Lower lobe of right lung (tissue), 2 donors: ENCODE measurements at regions not wholly inside any gene's neighbourhood (a gene's known extent, or its start where the extent isn't known, plus 50 kb on each side); places are given as distances from the start of the nearest gene placed in this dataset.

Source experiments
- ATAC-seq, 2 donors: fragments of 200-7000 bp; cut with Tn5 transposase; one replicate each; pipeline ENCODE4 v1.9.1; 2020 to 2022; ENCODE audit warnings: mild to moderate bottlenecking in 2 of 2, moderate library complexity in 2 of 2
- DNase-seq: peaks from one replicate; pipeline ENCODE4 v3.0.0-alpha.2; 2020
- H3K27ac ChIP-seq: fragments of 200-600 bp; one replicate; pipeline ENCODE4 v1.8.0; 2022
- H3K27me3 ChIP-seq: fragments of 200-600 bp; one replicate; pipeline ENCODE4 v1.8.0; 2022; ENCODE audit warnings: low read depth
- H3K36me3 ChIP-seq: fragments of 200-600 bp; one replicate; pipeline ENCODE4 v1.8.0; 2022; ENCODE audit warnings: mild to moderate bottlenecking
- H3K4me1 ChIP-seq: fragments of 200-600 bp; one replicate; pipeline ENCODE4 v1.8.0; 2022
- H3K4me3 ChIP-seq: fragments of 200-600 bp; one replicate; pipeline ENCODE4 v1.8.0; 2022; ENCODE audit warnings: mild to moderate bottlenecking
- H3K9me3 ChIP-seq: fragments of 200-600 bp; one replicate; pipeline ENCODE4 v1.8.0; 2022
- intact Hi-C: fragments of 100-400 bp; cut with DNase I; formaldehyde crosslinking; loops from one replicate; pipeline ENCODE4 v1.11.0; 2022
- TF ChIP-seq, protein P1 (sequence below): fragments of 200-600 bp; IDR thresholded peaks from one replicate; pipeline ENCODE4 v1.8.0; 2022; ENCODE audit warnings: antibody characterized with exemption, mild to moderate bottlenecking
- donor health status: DM: no; HTN: yes; CAD: no; lungs with severe emphysema.

DNA sequence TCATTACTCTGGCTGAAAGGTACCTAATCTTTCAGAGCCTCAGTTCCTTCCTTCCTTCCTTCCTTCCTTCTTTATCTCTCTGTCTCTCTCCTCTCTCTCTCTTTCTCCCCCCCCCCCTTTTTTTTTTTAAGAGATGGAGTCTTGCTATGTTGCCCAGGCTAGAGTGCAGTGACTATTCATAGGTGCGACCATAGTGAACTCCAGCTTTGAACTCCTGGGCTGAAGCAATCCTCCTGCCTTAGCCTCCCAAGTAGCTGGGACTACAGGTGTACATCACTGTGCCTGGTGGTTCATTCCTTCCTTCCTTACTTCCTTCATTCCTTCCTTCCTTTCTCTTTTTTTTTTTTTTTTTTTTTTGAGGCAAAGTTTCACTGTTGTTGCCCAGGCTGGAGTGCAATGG lies 64.3 kb upstream of the MAP4K3 start:
- TF ChIP-seq, protein P1, sequence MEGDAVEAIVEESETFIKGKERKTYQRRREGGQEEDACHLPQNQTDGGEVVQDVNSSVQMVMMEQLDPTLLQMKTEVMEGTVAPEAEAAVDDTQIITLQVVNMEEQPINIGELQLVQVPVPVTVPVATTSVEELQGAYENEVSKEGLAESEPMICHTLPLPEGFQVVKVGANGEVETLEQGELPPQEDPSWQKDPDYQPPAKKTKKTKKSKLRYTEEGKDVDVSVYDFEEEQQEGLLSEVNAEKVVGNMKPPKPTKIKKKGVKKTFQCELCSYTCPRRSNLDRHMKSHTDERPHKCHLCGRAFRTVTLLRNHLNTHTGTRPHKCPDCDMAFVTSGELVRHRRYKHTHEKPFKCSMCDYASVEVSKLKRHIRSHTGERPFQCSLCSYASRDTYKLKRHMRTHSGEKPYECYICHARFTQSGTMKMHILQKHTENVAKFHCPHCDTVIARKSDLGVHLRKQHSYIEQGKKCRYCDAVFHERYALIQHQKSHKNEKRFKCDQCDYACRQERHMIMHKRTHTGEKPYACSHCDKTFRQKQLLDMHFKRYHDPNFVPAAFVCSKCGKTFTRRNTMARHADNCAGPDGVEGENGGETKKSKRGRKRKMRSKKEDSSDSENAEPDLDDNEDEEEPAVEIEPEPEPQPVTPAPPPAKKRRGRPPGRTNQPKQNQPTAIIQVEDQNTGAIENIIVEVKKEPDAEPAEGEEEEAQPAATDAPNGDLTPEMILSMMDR = no peak
- H3K4me1 ChIP-seq = peaks cover 19% of the 10 kb centered on the region
- ATAC-seq = no peak
- no peaks in the 10 kb centered on the region for H3K36me3 ChIP-seq
- no peaks in the 10 kb centered on the region for H3K27me3 ChIP-seq
- intact Hi-C loops = no loop called here
- H3K4me3 ChIP-seq = no peak overlapping the region
- H3K9me3 ChIP-seq = no peaks in the 10 kb centered on the region
- no peak for DNase-seq
- no peak overlapping the region for H3K27ac ChIP-seq

DNA sequence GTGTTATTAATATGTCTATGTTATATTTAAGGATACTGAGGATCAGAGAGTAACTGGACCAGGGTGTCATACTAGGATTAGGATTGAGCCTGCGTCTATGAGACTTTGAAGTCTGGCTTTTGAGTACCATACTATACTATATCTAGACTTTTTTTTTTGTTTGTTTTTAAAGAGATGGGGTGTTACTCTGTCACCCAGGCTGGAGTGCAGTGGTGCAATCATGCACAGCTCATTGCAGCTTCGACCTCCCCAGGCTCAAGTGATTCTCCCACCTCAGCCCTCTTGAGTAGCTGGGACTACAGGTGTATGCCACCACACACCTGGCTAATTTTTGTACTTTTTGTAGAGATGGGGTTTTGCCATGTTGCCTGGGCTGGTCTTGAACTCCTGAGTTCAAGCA lies 66.2 kb upstream of the MAP4K3 start:
- Histone ChIP-seq H3K27ac (no peak overlapping the region), H3K27me3 (no peaks in the 10 kb centered on the region), H3K4me1 (peaks cover 19% of the 10 kb centered on the region), H3K9me3 (no peaks in the 10 kb centered on the region), H3K4me3 (no peak overlapping the region), H3K36me3 (no peaks in the 10 kb centered on the region)
- intact Hi-C loops = no loop called here
- ATAC-seq (no peak), DNase-seq (no peak)
- TF ChIP-seq, protein P1 = no peak

DNA sequence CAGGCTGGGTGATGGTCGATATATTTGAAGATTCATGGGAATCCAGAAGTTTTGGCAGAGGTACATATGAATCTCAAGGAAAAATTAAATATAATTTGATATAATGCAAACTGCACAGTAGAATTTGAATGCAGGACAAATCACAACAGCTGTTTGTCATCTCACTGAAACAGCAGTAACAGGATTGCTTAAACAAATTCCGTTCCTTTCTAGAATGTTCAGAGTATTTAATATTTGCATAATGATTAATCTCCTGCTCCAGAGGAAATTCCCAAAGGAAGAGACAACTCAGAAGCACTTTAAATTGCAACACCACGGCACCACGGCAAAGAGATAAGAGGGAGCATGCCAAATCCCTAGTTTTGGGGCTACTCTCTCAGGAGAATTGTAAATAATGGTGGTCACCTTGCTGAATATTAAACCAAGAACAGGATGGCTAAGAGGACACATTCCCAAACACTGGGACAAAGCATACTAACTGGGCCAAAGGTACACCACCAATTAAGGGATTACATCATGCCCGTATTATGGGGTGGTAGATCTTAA lies 67.8 kb upstream of the MAP4K3 start:
- H3K27ac ChIP-seq = peak overlapping the region; percentile 38
- no peak for DNase-seq
- intact Hi-C loops = no loop called here
- no peak overlapping the region for H3K4me3 ChIP-seq
- ATAC-seq = peak; percentile 30 to 58
- no peaks in the 10 kb centered on the region for H3K9me3 ChIP-seq
- TF ChIP-seq, protein P1 = no peak
- no peaks in the 10 kb centered on the region for H3K36me3 ChIP-seq
- no peaks in the 10 kb centered on the region for H3K27me3 ChIP-seq
- peaks cover 15% of the 10 kb centered on the region for H3K4me1 ChIP-seq

DNA sequence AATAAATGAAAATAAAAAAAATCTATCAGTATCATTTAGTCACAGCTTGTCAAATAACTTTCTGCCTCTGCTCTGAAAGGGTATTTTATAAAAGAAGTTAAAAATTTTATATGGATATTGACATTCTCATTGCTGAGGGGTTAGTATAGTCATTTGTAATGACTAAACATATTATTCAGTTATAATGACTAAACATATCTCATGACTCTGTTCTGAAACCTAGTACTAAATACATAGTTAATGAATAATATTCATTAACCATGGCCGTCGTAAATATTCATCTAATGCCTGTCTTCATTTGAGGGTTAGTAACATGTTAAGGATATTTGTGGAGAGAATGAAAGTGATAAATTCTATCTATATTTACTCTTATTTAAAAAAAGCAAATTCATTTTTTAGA lies 69.1 kb upstream of the MAP4K3 start:
- Histone ChIP-seq H3K9me3 (no peaks in the 10 kb centered on the region), H3K4me3 (no peak overlapping the region), H3K4me1 (peaks cover 17% of the 10 kb centered on the region), H3K36me3 (no peaks in the 10 kb centered on the region), H3K27ac (no peak overlapping the region), H3K27me3 (no peaks in the 10 kb centered on the region)
- TF ChIP-seq, protein P1 = no peak
- intact Hi-C loops = no loop called here
- ATAC-seq = no peak
- DNase-seq = no peak

DNA sequence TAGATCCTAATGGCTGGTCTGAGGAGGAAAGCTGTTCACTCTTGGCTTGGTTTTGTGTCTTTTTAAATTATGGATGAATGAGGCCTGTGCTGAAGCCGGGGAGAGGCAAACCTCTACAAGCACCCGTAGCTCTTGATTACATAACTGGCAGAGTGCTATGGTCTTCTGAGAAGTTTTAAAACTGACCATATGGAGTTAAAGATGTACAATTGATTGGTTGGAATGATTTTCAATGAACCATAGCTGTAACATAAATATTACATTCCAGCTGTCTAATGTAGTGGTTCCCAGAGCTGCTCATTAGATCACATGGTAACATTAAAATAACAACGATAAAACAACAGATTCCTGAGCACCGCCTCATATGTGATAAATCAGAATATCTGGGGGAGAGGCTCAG lies 71.1 kb upstream of the MAP4K3 start:
- no peaks in the 10 kb centered on the region for H3K9me3 ChIP-seq
- DNase-seq (no peak), ATAC-seq (no peak)
- intact Hi-C loops = no loop called here
- H3K4me1 ChIP-seq = peaks cover 37% of the 10 kb centered on the region
- no peaks in the 10 kb centered on the region for H3K36me3 ChIP-seq
- TF ChIP-seq, protein P1 = no peak
- H3K4me3 ChIP-seq = no peak overlapping the region
- no peak overlapping the region for H3K27ac ChIP-seq
- H3K27me3 ChIP-seq = no peaks in the 10 kb centered on the region

DNA sequence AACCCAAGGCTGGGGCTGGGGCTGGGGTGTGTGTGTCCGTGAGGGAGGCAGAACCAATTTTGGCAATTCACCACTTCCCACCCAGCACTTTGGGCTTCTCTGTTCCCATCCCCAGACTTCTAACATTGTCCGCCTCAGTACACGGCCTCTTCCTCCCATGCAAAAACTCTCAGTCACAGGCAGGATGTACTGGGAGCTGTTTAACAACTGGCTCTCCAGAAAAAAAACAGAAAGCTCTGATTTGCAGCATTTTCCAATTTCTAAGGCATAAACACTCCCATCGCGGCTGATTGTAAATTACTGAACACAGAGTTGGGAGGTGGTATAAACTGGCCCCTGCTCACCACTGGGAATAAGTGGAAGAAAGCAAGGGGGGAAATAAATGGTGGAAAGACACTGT lies 73.1 kb upstream of the MAP4K3 start:
- no peak for ATAC-seq
- Histone ChIP-seq H3K27me3 (no peaks in the 10 kb centered on the region), H3K4me3 (no peak overlapping the region), H3K27ac (no peak overlapping the region), H3K9me3 (no peaks in the 10 kb centered on the region), H3K36me3 (no peaks in the 10 kb centered on the region), H3K4me1 (peaks cover 40% of the 10 kb centered on the region)
- no peak for DNase-seq
- intact Hi-C loops = no loop called here
- TF ChIP-seq, protein P1 = no peak
